A549 (cell line): ENCODE measurements at regions not wholly inside any gene's neighbourhood (a gene's known extent, or its start where the extent isn't known, plus 50 kb on each side); places are given as distances from the start of the nearest gene placed in this dataset.

Source experiments
- CTCF ChIP-seq: fragments of >200 bp; sonication (Bioruptor Twin); formaldehyde crosslinking; IDR thresholded peaks from 3 replicates; pipeline ENCODE4 v1.5.1; 2016
- ESRRA ChIP-seq: fragments of 150-350 bp; IDR thresholded peaks from 2 replicates; pipeline ENCODE4 v1.6.1; 2014; ENCODE audit warnings: mild to moderate bottlenecking, low read length, borderline replicate concordance
- JUN ChIP-seq, 2 experiments: fragments of >200 bp; sonication (Bioruptor Twin); formaldehyde crosslinking; IDR thresholded peaks; 2 replicates in 1 of 2; 3 replicates in 1 of 2; pipeline ENCODE4 v1.6.1; 2016 to 2017
- KDM1A ChIP-seq: fragments of 200-600 bp; sonication (generic); IDR thresholded peaks from 2 replicates; pipeline ENCODE4 v1.6.1; 2016; ENCODE audit warnings: low read depth, mild to moderate bottlenecking
- MAFK ChIP-seq: fragments of 450-650 bp; IDR thresholded peaks from 2 replicates; pipeline ENCODE4 v1.6.1; 2014; ENCODE audit not compliant: partially characterized antibody
- NFE2L2 ChIP-seq: fragments of 150-350 bp; conservative IDR thresholded peaks from 2 replicates; pipeline ENCODE4 v1.6.1; 2014; ENCODE audit warnings: low read length
- POLR2A ChIP-seq: IDR thresholded peaks from 2 replicates; pipeline ENCODE4 v1.6.1; 2012; ENCODE audit warnings: mild to moderate bottlenecking, low read length
- RAD21 ChIP-seq, 2 experiments: fragments of >200 bp in 1 of 2; sonication (Bioruptor Twin) in 1 of 2; formaldehyde crosslinking in 1 of 2; IDR thresholded peaks in 1 of 2; conservative IDR thresholded peaks in 1 of 2; 2 replicates in 1 of 2; 3 replicates in 1 of 2; pipeline ENCODE4 v1.6.1; 2012 to 2018; ENCODE audit warnings: inconsistent platforms in 1 of 2
- RARB ChIP-seq: fragments of 250-450 bp; sonication (Bioruptor Pico); IDR thresholded peaks from 2 replicates; pipeline ENCODE4 v1.8.0; 2021; ENCODE audit warnings: mild to moderate bottlenecking, moderate library complexity
- ZNF302 ChIP-seq: fragments of 250-450 bp; sonication (Bioruptor Pico); IDR thresholded peaks from 2 replicates; pipeline ENCODE4 v1.9.0; 2021; ENCODE audit warnings: inconsistent platforms, mild to moderate bottlenecking, moderate library complexity
- ZSCAN20 ChIP-seq: fragments of 250-450 bp; sonication (Bioruptor Pico); IDR thresholded peaks from 2 replicates; pipeline ENCODE4 v1.8.0; 2022; ENCODE audit warnings: mild to moderate bottlenecking, moderate library complexity
- TF ChIP-seq, protein P1 (sequence below): fragments of 450-650 bp; IDR thresholded peaks from 2 replicates; pipeline ENCODE4 v1.6.1; 2014; ENCODE audit warnings: antibody characterized with exemption
- TF ChIP-seq, protein P2 (sequence below): IDR thresholded peaks from 2 replicates; pipeline ENCODE4 v1.6.1; 2012

- no peak for TF ChIP-seq POLR2A
- TF ChIP-seq, protein P1, sequence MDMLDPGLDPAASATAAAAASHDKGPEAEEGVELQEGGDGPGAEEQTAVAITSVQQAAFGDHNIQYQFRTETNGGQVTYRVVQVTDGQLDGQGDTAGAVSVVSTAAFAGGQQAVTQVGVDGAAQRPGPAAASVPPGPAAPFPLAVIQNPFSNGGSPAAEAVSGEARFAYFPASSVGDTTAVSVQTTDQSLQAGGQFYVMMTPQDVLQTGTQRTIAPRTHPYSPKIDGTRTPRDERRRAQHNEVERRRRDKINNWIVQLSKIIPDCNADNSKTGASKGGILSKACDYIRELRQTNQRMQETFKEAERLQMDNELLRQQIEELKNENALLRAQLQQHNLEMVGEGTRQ = no peak
- no peak for TF ChIP-seq RAD21 (conservative IDR thresholded peaks at IDR 0.05 in 1 of 2, IDR thresholded peaks at IDR 0.05 in 1 of 2)
- TF ChIP-seq CTCF = no peak
- no peak for TF ChIP-seq RARB (CRISPR knock-in tag)
- no peak for TF ChIP-seq JUN (IDR thresholded peaks at IDR 0.05)
- no peak for TF ChIP-seq ZSCAN20
- TF ChIP-seq, protein P2, sequence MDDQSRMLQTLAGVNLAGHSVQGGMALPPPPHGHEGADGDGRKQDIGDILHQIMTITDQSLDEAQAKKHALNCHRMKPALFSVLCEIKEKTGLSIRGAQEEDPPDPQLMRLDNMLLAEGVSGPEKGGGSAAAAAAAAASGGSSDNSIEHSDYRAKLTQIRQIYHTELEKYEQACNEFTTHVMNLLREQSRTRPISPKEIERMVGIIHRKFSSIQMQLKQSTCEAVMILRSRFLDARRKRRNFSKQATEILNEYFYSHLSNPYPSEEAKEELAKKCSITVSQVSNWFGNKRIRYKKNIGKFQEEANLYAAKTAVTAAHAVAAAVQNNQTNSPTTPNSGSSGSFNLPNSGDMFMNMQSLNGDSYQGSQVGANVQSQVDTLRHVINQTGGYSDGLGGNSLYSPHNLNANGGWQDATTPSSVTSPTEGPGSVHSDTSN = no peak
- TF ChIP-seq ESRRA = no peak
- TF ChIP-seq NFE2L2 = no peak
- TF ChIP-seq ZNF302 (CRISPR knock-in tag) = no peak
- no peak for TF ChIP-seq MAFK
- TF ChIP-seq KDM1A = no peak
Observed at GRCh38 chr4:60911127-60911526, 289.0 kb upstream of the ADGRL3 start.
